Upper lobe of right lung (tissue), 1 donor: ENCODE measurements at regions not wholly inside any gene's neighbourhood (a gene's known extent, or its start where the extent isn't known, plus 50 kb on each side); places are given as distances from the start of the nearest gene placed in this dataset.

Experiments
- ATAC-seq: fragments of 200-7000 bp; cut with Tn5 transposase; one replicate; pipeline ENCODE4 v1.9.1; 2020; ENCODE audit warnings: mild to moderate bottlenecking, moderate library complexity
- DNase-seq: peaks from one replicate; pipeline ENCODE4 v3.0.0-alpha.2; 2020
- H3K27ac ChIP-seq: fragments of 200-600 bp; one replicate; pipeline ENCODE4 v1.8.0; 2022
- H3K27me3 ChIP-seq: fragments of 200-600 bp; one replicate; pipeline ENCODE4 v1.8.0; 2022; ENCODE audit warnings: mild to moderate bottlenecking
- H3K36me3 ChIP-seq: fragments of 200-600 bp; one replicate; pipeline ENCODE4 v1.8.0; 2022
- H3K4me1 ChIP-seq: fragments of 200-600 bp; one replicate; pipeline ENCODE4 v1.8.0; 2022
- H3K4me3 ChIP-seq: fragments of 200-600 bp; one replicate; pipeline ENCODE4 v1.8.0; 2022; ENCODE audit warnings: mild to moderate bottlenecking
- H3K9me3 ChIP-seq: fragments of 200-600 bp; one replicate; pipeline ENCODE4 v1.8.0; 2022
- CTCF ChIP-seq: fragments of 200-600 bp; IDR thresholded peaks from one replicate; pipeline ENCODE4 v1.8.0; 2022; ENCODE audit warnings: antibody characterized with exemption
- intact Hi-C: fragments of 100-400 bp; cut with DNase I; formaldehyde crosslinking; loops from one replicate; pipeline ENCODE4 v1.11.0; 2022
- donor health status: DM: no; HTN: yes; CAD: no; lungs with severe emphysema.

GRCh38 chr4:104881136-104881886 is 265.4 kb upstream of the TET2 start:
- DNase-seq, result no peak
- Histone ChIP-seq H3K27me3 (no peaks in the 10 kb centered on the region), H3K4me1 (no peaks in the 10 kb centered on the region), H3K36me3 (no peaks in the 10 kb centered on the region), H3K4me3 (no peak overlapping the region), H3K27ac (no peak overlapping the region), H3K9me3 (no peaks in the 10 kb centered on the region)
- ATAC-seq, result no peak
- TF ChIP-seq CTCF, result no peak
- intact Hi-C loops, result no loop called here

GRCh38 chr4:104890598-104891275 is 255.9 kb upstream of the TET2 start:
- Histone ChIP-seq H3K27me3 (no peaks in the 10 kb centered on the region), H3K36me3 (no peaks in the 10 kb centered on the region), H3K4me3 (no peak overlapping the region), H3K9me3 (no peaks in the 10 kb centered on the region), H3K27ac (no peak overlapping the region), H3K4me1 (no peaks in the 10 kb centered on the region)
- intact Hi-C loops, result no loop called here
- no peak for DNase-seq
- ATAC-seq, result no peak
- TF ChIP-seq CTCF, result no peak

GRCh38 chr4:104896660-104897645 is 249.7 kb upstream of the TET2 start:
- ATAC-seq (peak; percentile 42), DNase-seq (no peak)
- H3K4me3 ChIP-seq, result no peak overlapping the region
- TF ChIP-seq CTCF, result no peak
- no peaks in the 10 kb centered on the region for H3K36me3 ChIP-seq
- H3K27me3 ChIP-seq, result no peaks in the 10 kb centered on the region
- intact Hi-C loops, result no loop called here
- no peaks in the 10 kb centered on the region for H3K4me1 ChIP-seq
- no peak overlapping the region for H3K27ac ChIP-seq
- H3K9me3 ChIP-seq, result no peaks in the 10 kb centered on the region

GRCh38 chr4:104899863-104900262 is 246.8 kb upstream of the TET2 start:
- no peaks in the 10 kb centered on the region for H3K27me3 ChIP-seq
- ATAC-seq (no peak), DNase-seq (no peak)
- no peaks in the 10 kb centered on the region for H3K9me3 ChIP-seq
- H3K4me3 ChIP-seq, result no peak overlapping the region
- H3K4me1 ChIP-seq, result no peaks in the 10 kb centered on the region
- H3K36me3 ChIP-seq, result no peaks in the 10 kb centered on the region
- no peak for TF ChIP-seq CTCF
- H3K27ac ChIP-seq, result no peak overlapping the region
- intact Hi-C loops, result no loop called here

GRCh38 chr4:104901438-104901837 is 245.2 kb upstream of the TET2 start:
- H3K4me1 ChIP-seq, result no peaks in the 10 kb centered on the region
- H3K27ac ChIP-seq, result no peak overlapping the region
- H3K4me3 ChIP-seq, result no peak overlapping the region
- DNase-seq (no peak), ATAC-seq (no peak)
- intact Hi-C loops, result no loop called here
- H3K27me3 ChIP-seq, result no peaks in the 10 kb centered on the region
- H3K9me3 ChIP-seq, result no peaks in the 10 kb centered on the region
- no peaks in the 10 kb centered on the region for H3K36me3 ChIP-seq
- no peak for TF ChIP-seq CTCF
